H9 (cell line): ENCODE measurements at regions not wholly inside any gene's neighbourhood (a gene's known extent, or its start where the extent isn't known, plus 50 kb on each side); places are given as distances from the start of the nearest gene placed in this dataset.

Experiments used
- DNase-seq: peaks from one replicate; pipeline ENCODE4 v3.0.0-alpha.2; 2017
- H2AFZ ChIP-seq: one replicate; pipeline ENCODE4 v1.6.1; 2013; ENCODE audit warnings: mild to moderate bottlenecking, low read length, control low read depth, moderate library complexity
- H2AK5ac ChIP-seq: 2 replicates; pipeline ENCODE4 v1.6.1; 2013; ENCODE audit warnings: low read length, control low read depth, mixed read lengths; ENCODE audit not compliant: insufficient read length
- H2BK120ac ChIP-seq: one replicate; pipeline ENCODE4 v1.6.1; 2013; ENCODE audit warnings: low read depth, mild to moderate bottlenecking, low read length, control low read depth, inconsistent platforms; ENCODE audit not compliant: poor library complexity, severe bottlenecking
- H2BK12ac ChIP-seq: 2 replicates; pipeline ENCODE4 v1.6.1; 2013; ENCODE audit warnings: low read length, control low read depth, mixed read lengths, low read depth; ENCODE audit not compliant: insufficient read length
- H2BK15ac ChIP-seq: 2 replicates; pipeline ENCODE4 v1.6.1; 2013; ENCODE audit warnings: low read depth, low read length, control low read depth
- H2BK20ac ChIP-seq: one replicate; pipeline ENCODE4 v1.6.1; 2013; ENCODE audit warnings: low read depth, mild to moderate bottlenecking, low read length, control low read depth, inconsistent platforms; ENCODE audit not compliant: poor library complexity, severe bottlenecking
- H2BK5ac ChIP-seq: 2 replicates; pipeline ENCODE4 v1.6.1; 2013; ENCODE audit warnings: low read length, control low read depth, mixed read lengths; ENCODE audit not compliant: insufficient read length
- H3K14ac ChIP-seq: 2 replicates; pipeline ENCODE4 v1.6.1; 2013; ENCODE audit warnings: low read length, control low read depth; ENCODE audit not compliant: insufficient read depth
- H3K18ac ChIP-seq: 2 replicates; pipeline ENCODE4 v1.6.1; 2013; ENCODE audit warnings: low read depth, mild to moderate bottlenecking, mixed read lengths, low read length, control low read depth; ENCODE audit not compliant: insufficient read length
- H3K23ac ChIP-seq: 2 replicates; pipeline ENCODE4 v1.6.1; 2013; ENCODE audit warnings: low read length, control low read depth, mixed read lengths, low read depth; ENCODE audit not compliant: insufficient read length
- H3K23me2 ChIP-seq: 2 replicates; pipeline ENCODE4 v1.6.1; 2013; ENCODE audit warnings: low read depth, mild to moderate bottlenecking, mixed read lengths, low read length, control low read depth; ENCODE audit not compliant: insufficient read length, poor library complexity, severe bottlenecking
- H3K27ac ChIP-seq: 2 replicates; pipeline ENCODE4 v1.5.1; 2013; ENCODE audit warnings: low read length, control low read depth, mixed read lengths, low read depth; ENCODE audit not compliant: insufficient read length
- H3K27me3 ChIP-seq: 2 replicates; pipeline ENCODE4 v1.6.1; 2013; ENCODE audit warnings: low read length, control low read depth, inconsistent platforms; ENCODE audit not compliant: insufficient read depth
- H3K4ac ChIP-seq: 2 replicates; pipeline ENCODE4 v1.6.1; 2013; ENCODE audit warnings: low read depth, mild to moderate bottlenecking, control low read depth, inconsistent platforms, low read length, moderate library complexity
- H3K4me1 ChIP-seq: 2 replicates; pipeline ENCODE4 v1.6.1; 2013; ENCODE audit warnings: low read length, control low read depth, inconsistent platforms; ENCODE audit not compliant: insufficient read depth
- H3K4me2 ChIP-seq: 2 replicates; pipeline ENCODE4 v1.6.1; 2013; ENCODE audit warnings: low read length, control low read depth, mixed read lengths; ENCODE audit not compliant: insufficient read length, insufficient read depth
- H3K56ac ChIP-seq: 2 replicates; pipeline ENCODE4 v1.6.1; 2013; ENCODE audit warnings: low read depth, mild to moderate bottlenecking, mixed read lengths, low read length, control low read depth; ENCODE audit not compliant: insufficient read length
- H3K79me1 ChIP-seq: 2 replicates; pipeline ENCODE4 v1.6.1; 2013; ENCODE audit warnings: low read depth, mild to moderate bottlenecking, moderate library complexity, low read length, control low read depth, inconsistent platforms; ENCODE audit not compliant: insufficient read depth, poor library complexity, severe bottlenecking
- H3K79me2 ChIP-seq: 2 replicates; pipeline ENCODE4 v1.6.1; 2013; ENCODE audit warnings: low read length, control low read depth, inconsistent platforms; ENCODE audit not compliant: insufficient read depth
- H3K9ac ChIP-seq: 2 replicates; pipeline ENCODE4 v1.6.1; 2013; ENCODE audit warnings: low read length, control low read depth, mixed read lengths; ENCODE audit not compliant: insufficient read length; ENCODE audit errors: extremely low read depth
- H3K9me3 ChIP-seq: one replicate; pipeline ENCODE4 v1.6.1; 2013; ENCODE audit warnings: low read depth, low read length, inconsistent platforms; ENCODE audit not compliant: control insufficient read depth
- H3T11ph ChIP-seq: one replicate; pipeline ENCODE4 v1.6.1; 2013; ENCODE audit warnings: mild to moderate bottlenecking, low read length, control low read depth, inconsistent platforms
- H4K20me1 ChIP-seq: one replicate; pipeline ENCODE4 v1.6.1; 2013; ENCODE audit not compliant: control insufficient read depth, insufficient read length, insufficient read depth
- H4K5ac ChIP-seq: 2 replicates; pipeline ENCODE4 v1.6.1; 2013; ENCODE audit warnings: low read depth, mild to moderate bottlenecking, mixed read lengths, low read length, control low read depth; ENCODE audit not compliant: insufficient read length
- H4K8ac ChIP-seq: replicated peaks from 2 replicates; pipeline ENCODE4 v1.6.1; 2013; ENCODE audit warnings: low read length, control low read depth, mixed read lengths, low read depth; ENCODE audit not compliant: insufficient read length
- H4K91ac ChIP-seq: 2 replicates; pipeline ENCODE4 v1.6.1; 2013; ENCODE audit warnings: low read depth, mild to moderate bottlenecking, moderate library complexity, mixed read lengths, low read length, control low read depth; ENCODE audit not compliant: insufficient read length
- H3K27ac Mint-ChIP-seq, 3 experiments: 2 replicates in 2 of 3; 3 replicates in 1 of 3; pipeline ENCODE4 v1.8.0; 2020 to 2021; ENCODE audit warnings: mixed read lengths in 3 of 3, mild to moderate bottlenecking in 1 of 3, moderate library complexity in 1 of 3
- H3K27me3 Mint-ChIP-seq: 2 replicates; pipeline ENCODE4 v1.8.0; 2021; ENCODE audit warnings: low read depth, mild to moderate bottlenecking, moderate library complexity, mixed read lengths
- H3K36me3 Mint-ChIP-seq, 3 experiments: 2 replicates in 2 of 3; 3 replicates in 1 of 3; pipeline ENCODE4 v1.8.0; 2020 to 2021; ENCODE audit warnings: low read depth in 3 of 3, mixed read lengths in 3 of 3; ENCODE audit not compliant: insufficient read depth in 1 of 3
- H3K4me1 Mint-ChIP-seq, 2 experiments: 2 replicates each; pipeline ENCODE4 v1.8.0; 2020; ENCODE audit warnings: mixed read lengths in 2 of 2
- H3K4me3 Mint-ChIP-seq, 2 experiments: 2 replicates in 1 of 2; 3 replicates in 1 of 2; pipeline ENCODE4 v1.8.0; 2020 to 2021; ENCODE audit warnings: mild to moderate bottlenecking in 2 of 2, mixed read lengths in 2 of 2, moderate library complexity in 1 of 2
- H3K9me3 Mint-ChIP-seq, 2 experiments: 2 replicates in 1 of 2; 3 replicates in 1 of 2; pipeline ENCODE4 v1.8.0; 2020; ENCODE audit warnings: mild to moderate bottlenecking in 2 of 2, mixed read lengths in 2 of 2, moderate library complexity in 1 of 2
- CTCF ChIP-seq: fragments of 200-600 bp; sonication (generic); conservative IDR thresholded peaks from 3 replicates; pipeline ENCODE4 v1.8.0; 2021; ENCODE audit warnings: antibody characterized with exemption, mild to moderate bottlenecking
- whole genome bisulfite sequencing: extraction: QIAGEN DNeasy Blood & Tissue Kit; methylation state at CpG from one replicate; pipeline ENCODE4 v1.1.7; 2013; ENCODE audit warnings: missing lambda C conversion rate, low lambda C conversion rate, mixed read lengths; ENCODE audit not compliant: insufficient read length; ENCODE audit errors: extremely low coverage; 5-methylcytosine and 5-hydroxymethylcytosine counted together

- H3T11ph ChIP-seq: no peak overlapping the region
- H2BK5ac ChIP-seq: no peak overlapping the region
- no peaks in the 10 kb centered on the region; a peak in 1 of 7 replicates for H3K36me3 Mint-ChIP-seq
- no peaks in the 10 kb centered on the region for H3K79me2 ChIP-seq
- H2AFZ ChIP-seq: no peak overlapping the region
- no peak for TF ChIP-seq CTCF
- no peak overlapping the region for H3K23ac ChIP-seq
- H2BK15ac ChIP-seq: no peak overlapping the region
- H3K56ac ChIP-seq: no peak overlapping the region
- no peak overlapping the region for H2BK120ac ChIP-seq
- no peak overlapping the region for H2BK12ac ChIP-seq
- no peaks in the 10 kb centered on the region for H4K20me1 ChIP-seq
- H3K9me3 Mint-ChIP-seq: peaks cover 0 to 2% of the 10 kb centered on the region in 2 experiments; a peak in 1 of 5 replicates
- no peak overlapping the region for H3K18ac ChIP-seq
- no peak overlapping the region for H2BK20ac ChIP-seq
- H4K8ac ChIP-seq: no peak overlapping the region
- H3K4me3 Mint-ChIP-seq: no peak overlapping the region
- H3K9me3 ChIP-seq: no peaks in the 10 kb centered on the region
- H3K4ac ChIP-seq: no peak overlapping the region
- H3K23me2 ChIP-seq: no peaks in the 10 kb centered on the region
- H3K4me2 ChIP-seq: no peak overlapping the region
- H4K91ac ChIP-seq: no peak overlapping the region
- no peaks in the 10 kb centered on the region for H3K4me1 ChIP-seq
- no peak overlapping the region for H3K27ac Mint-ChIP-seq
- H2AK5ac ChIP-seq: no peak overlapping the region
- no peaks in the 10 kb centered on the region for H3K27me3 ChIP-seq
- H3K27ac ChIP-seq: no peak overlapping the region
- H3K14ac ChIP-seq: no peak overlapping the region
- H3K27me3 Mint-ChIP-seq: peaks cover 2% of the 10 kb centered on the region
- H3K79me1 ChIP-seq: no peaks in the 10 kb centered on the region
- no peaks in the 10 kb centered on the region for H3K4me1 Mint-ChIP-seq
- H4K5ac ChIP-seq: no peak overlapping the region
- no peak for DNase-seq
- H3K9ac ChIP-seq: no peak overlapping the region
- WGBS: no CpG with 5 or more reads among the region's 3 CpGs
Measured at GRCh38 chr16:65796481-65796880, 570.0 kb upstream of the CDH5 start.
